ENCODE measurements at regions not wholly inside any gene's neighbourhood (a gene's known extent, or its start where the extent isn't known, plus 50 kb on each side); places are given as distances from the start of the nearest gene placed in this dataset.
"Not testable (repeated sequence)": the region's sequence is repeated elsewhere in the genome, so short reads cannot be mapped to it uniquely, and the experiment has no call there.

GRCh38 chr1:242674951-242675645, 150.6 kb upstream of the PLD5 start:
- intact Hi-C loops (cut with DNase I, micrococcal nuclease): no loop called here
- no peak for DNase-seq
- TF ChIP-seq CTCF (IDR thresholded peaks at IDR 0.05): no peak
- Histone ChIP-seq H3K9me3 (peaks cover 21% of the 10 kb centered on the region), H3K36me3 (ENCODE audit: low read depth) (no peaks in the 10 kb centered on the region), H3K4me1 (ENCODE audit: low read depth) (no peaks in the 10 kb centered on the region), H3K4me3 (no peak overlapping the region)
- ATAC-seq: no peak

- Histone ChIP-seq H3K4me1 (ENCODE audit: low read depth) (no peaks in the 10 kb centered on the region), H3K36me3 (ENCODE audit: low read depth) (no peaks in the 10 kb centered on the region), H3K4me3 (no peak overlapping the region), H3K9me3 (peaks cover 18% of the 10 kb centered on the region)
- ATAC-seq (no peak), DNase-seq (no peak)
- intact Hi-C loops (cut with DNase I, micrococcal nuclease): no loop called here
- TF ChIP-seq CTCF (IDR thresholded peaks at IDR 0.05): no peak
Measured at GRCh38 chr1:242673652-242674051, 149.2 kb upstream of the PLD5 start.

GRCh38 chr1:242673165-242673564, 148.7 kb upstream of the PLD5 start:
- ATAC-seq; DNase-seq; H3K36me3 ChIP-seq (ENCODE audit: low read depth); intact Hi-C loops (cut with DNase I, micrococcal nuclease); H3K4me1 ChIP-seq (ENCODE audit: low read depth); H3K4me3 ChIP-seq: not testable (repeated sequence)
- H3K9me3 ChIP-seq: peaks cover 18% of the 10 kb centered on the region

GRCh38 chr1:242670019-242670418, 145.5 kb upstream of the PLD5 start:
- Histone ChIP-seq H3K36me3 (ENCODE audit: low read depth) (no peaks in the 10 kb centered on the region), H3K9me3 (peaks cover 19% of the 10 kb centered on the region), H3K4me3 (no peak overlapping the region), H3K4me1 (ENCODE audit: low read depth) (no peaks in the 10 kb centered on the region)
- no peak for ATAC-seq
- no peak for DNase-seq
- no peak for TF ChIP-seq CTCF (IDR thresholded peaks at IDR 0.05)
- intact Hi-C loops (cut with DNase I, micrococcal nuclease): no loop called here

GRCh38 chr1:242662886-242663285, 138.4 kb upstream of the PLD5 start:
- DNase-seq (no peak), ATAC-seq (no peak)
- H3K4me1 ChIP-seq (ENCODE audit: low read depth): no peaks in the 10 kb centered on the region
- H3K9me3 ChIP-seq: peaks cover 17% of the 10 kb centered on the region
- intact Hi-C loops (cut with DNase I, micrococcal nuclease): no loop called here
- no peak overlapping the region for H3K4me3 ChIP-seq
- H3K36me3 ChIP-seq (ENCODE audit: low read depth): no peaks in the 10 kb centered on the region
- no peak for TF ChIP-seq CTCF (IDR thresholded peaks at IDR 0.05)

- H3K4me3 ChIP-seq; H3K9me3 ChIP-seq; H3K4me1 ChIP-seq (ENCODE audit: low read depth); DNase-seq; intact Hi-C loops (cut with DNase I, micrococcal nuclease); H3K36me3 ChIP-seq (ENCODE audit: low read depth); ATAC-seq: not testable (repeated sequence)
Measured at GRCh38 chr1:242653772-242654171, 129.3 kb upstream of the PLD5 start.

- no peak for DNase-seq
- H3K4me1 ChIP-seq (ENCODE audit: low read depth): no peaks in the 10 kb centered on the region
Measured at GRCh38 chr1:242651817-242652216, 127.3 kb upstream of the PLD5 start.

More at GRCh38 chr1:242651817-242652216, 127.3 kb upstream of the PLD5 start:
- TF ChIP-seq CTCF (IDR thresholded peaks at IDR 0.05): no peak
- intact Hi-C loops (cut with DNase I, micrococcal nuclease): no loop called here
- H3K9me3 ChIP-seq: peaks cover 2% of the 10 kb centered on the region
- H3K36me3 ChIP-seq (ENCODE audit: low read depth): no peaks in the 10 kb centered on the region
- no peak overlapping the region for H3K4me3 ChIP-seq
- ATAC-seq: no peak
